Dermis microvascular lymphatic vessel endothelial cell (primary cell): ENCODE measurements at regions not wholly inside any gene's neighbourhood (a gene's known extent, or its start where the extent isn't known, plus 50 kb on each side); places are given as distances from the start of the nearest gene placed in this dataset.
"Not testable (repeated sequence)": the region's sequence is repeated elsewhere in the genome, so short reads cannot be mapped to it uniquely, and the experiment has no call there.

Source experiments
- DNase-seq, 2 donors: peaks; one replicate each; pipeline versions ENCODE4 v3.0.0 to v3.0.0-alpha.2; 2010; ENCODE audit warnings: low read depth in 2 of 2

- no peak for DNase-seq
These were observed 598.9 kb upstream of the GRM7 start for GRCh38 chr3:6262010-6262409.

GRCh38 chr3:6264036-6264435 is 596.9 kb upstream of the GRM7 start:
- DNase-seq: no peak

- no peak for DNase-seq
These were observed 596.0 kb upstream of the GRM7 start for GRCh38 chr3:6264906-6265305.

GRCh38 chr3:6266135-6266534 is 594.8 kb upstream of the GRM7 start:
- no peak for DNase-seq

GRCh38 chr3:6273878-6274277 is 587.0 kb upstream of the GRM7 start:
- DNase-seq: no peak

- DNase-seq: no peak
These were observed 579.3 kb upstream of the GRM7 start for GRCh38 chr3:6281662-6282061.

GRCh38 chr3:6282918-6283317 is 578.0 kb upstream of the GRM7 start:
- no peak for DNase-seq

- no peak for DNase-seq
These were observed 573.6 kb upstream of the GRM7 start for GRCh38 chr3:6287088-6287875.

GRCh38 chr3:6301626-6302025 is 559.3 kb upstream of the GRM7 start:
- DNase-seq: no peak

GRCh38 chr3:6315906-6316305 is 545.0 kb upstream of the GRM7 start:
- no peak for DNase-seq

- DNase-seq: no peak
These were observed 538.9 kb upstream of the GRM7 start for GRCh38 chr3:6321999-6322398.

- no peak for DNase-seq
These were observed 534.1 kb upstream of the GRM7 start for GRCh38 chr3:6326771-6327170.

GRCh38 chr3:6340980-6341325 is 520.0 kb upstream of the GRM7 start:
- not testable (repeated sequence) for DNase-seq

GRCh38 chr3:6351752-6352151 is 509.2 kb upstream of the GRM7 start:
- DNase-seq: no peak

- no peak for DNase-seq
These were observed 506.3 kb upstream of the GRM7 start for GRCh38 chr3:6354653-6355052.

- no peak for DNase-seq
These were observed 498.5 kb upstream of the GRM7 start for GRCh38 chr3:6362406-6362805.

GRCh38 chr3:6367171-6367570 is 493.7 kb upstream of the GRM7 start:
- DNase-seq: no peak

- DNase-seq: no peak
These were observed 468.8 kb upstream of the GRM7 start for GRCh38 chr3:6392123-6392522.

- DNase-seq: no peak
These were observed 466.0 kb upstream of the GRM7 start for GRCh38 chr3:6394944-6395343.

- DNase-seq: no peak
These were observed 464.3 kb upstream of the GRM7 start for GRCh38 chr3:6396631-6397030.

GRCh38 chr3:6402666-6403065 is 458.2 kb upstream of the GRM7 start:
- not testable (repeated sequence) for DNase-seq

GRCh38 chr3:6406923-6407322 is 454.0 kb upstream of the GRM7 start:
- DNase-seq: not testable (repeated sequence)

GRCh38 chr3:6416049-6416661 is 444.8 kb upstream of the GRM7 start:
- no peak for DNase-seq
